ENCODE measurements at regions not wholly inside any gene's neighbourhood (a gene's known extent, or its start where the extent isn't known, plus 50 kb on each side); places are given as distances from the start of the nearest gene placed in this dataset.
"Not testable (repeated sequence)": the region's sequence is repeated elsewhere in the genome, so short reads cannot be mapped to it uniquely, and the experiment has no call there.

DNA sequence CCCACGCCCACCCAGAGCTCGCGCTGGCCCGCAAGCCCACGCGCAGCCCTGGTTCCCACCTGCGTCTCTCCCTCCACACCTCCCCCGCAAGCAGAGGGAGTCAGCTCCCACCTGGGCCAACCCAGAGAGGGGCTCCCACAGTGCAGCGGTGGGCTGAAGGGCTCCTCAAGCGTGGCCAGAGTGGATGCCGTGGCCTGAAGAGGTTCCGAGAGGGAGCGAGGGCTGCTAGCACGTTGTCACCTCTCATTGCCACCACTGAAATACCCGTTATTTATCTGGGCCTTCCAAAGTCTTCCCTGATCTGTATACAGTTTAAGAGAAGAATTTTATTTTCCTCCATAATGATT lies 88.3 kb upstream of the MYLIP start:
- Histone ChIP-seq H3K4me1 (ENCODE audit: insufficient read depth, low read length) (no peaks in the 10 kb centered on the region), H2AFZ (ENCODE audit: low read length) (no peak overlapping the region), H3K9ac (ENCODE audit: low read length) (no peak overlapping the region), H4K20me1 (ENCODE audit: low read length) (no peaks in the 10 kb centered on the region), H3K27me3 (ENCODE audit: low read length) (peaks cover 27% of the 10 kb centered on the region), H3K27ac (ENCODE audit: low read length) (no peak overlapping the region), H3K4me3 (ENCODE audit: low read length) (no peak overlapping the region), H3K79me2 (ENCODE audit: low read length) (no peaks in the 10 kb centered on the region), H3K36me3 (ENCODE audit: low read depth, low read length) (no peaks in the 10 kb centered on the region), H3F3A (ENCODE audit: low read length, unreplicated experiment) (no peaks in the 10 kb centered on the region), H3K4me2 (ENCODE audit: low read length) (no peak overlapping the region), H3K9me3 (ENCODE audit: low read length) (no peaks in the 10 kb centered on the region), H3K9me2 (replicated peaks; ENCODE audit: low read length) (no peaks in the 10 kb centered on the region)
- DNase-seq (no peak), ATAC-seq (no peak)
- CTCF ChIA-PET: no interaction called here
- POLR2A ChIA-PET (ENCODE audit: unreplicated experiment): interaction anchor here (0.6 kb wide), 1 partner anchor 14 kb away, joined by 3 read pairs; no protein-coding TSS in a partner anchor
- BruUV-seq (replicated peaks): no TSS peak
- no peak for TF ChIP-seq EZH2phosphoT487 (IDR thresholded peaks at IDR 0.05; ENCODE audit: borderline replicate concordance, low read length)
- no peak for TF ChIP-seq CTCF (conservative IDR thresholded peaks at IDR 0.05; ENCODE audit: low read depth, low read length)
- TF ChIP-seq EZH2 (IDR thresholded peaks at IDR 0.05; ENCODE audit: low read length, unreplicated experiment): no peak
- intact Hi-C loops (cut with micrococcal nuclease): no loop called here

GRCh38 chr6:16039892-16040627 lies 88.8 kb upstream of the MYLIP start:
- intact Hi-C loops (cut with micrococcal nuclease): not testable (repeated sequence)

GRCh38 chr6:16038938-16039337 lies 89.9 kb upstream of the MYLIP start:
- DNase-seq: no peak
- intact Hi-C loops (cut with micrococcal nuclease): no loop called here
- BruUV-seq (replicated peaks): no TSS peak

More at GRCh38 chr6:16039892-16040627, 88.8 kb upstream of the MYLIP start:
- H3K9me2 ChIP-seq (replicated peaks; ENCODE audit: low read length); ATAC-seq; H2AFZ ChIP-seq (ENCODE audit: low read length); H3K4me1 ChIP-seq (ENCODE audit: insufficient read depth, low read length); H3K36me3 ChIP-seq (ENCODE audit: low read depth, low read length); H3K9ac ChIP-seq (ENCODE audit: low read length); H3K27ac ChIP-seq (ENCODE audit: low read length); H3K79me2 ChIP-seq (ENCODE audit: low read length); H3K4me2 ChIP-seq (ENCODE audit: low read length); H3F3A ChIP-seq (ENCODE audit: low read length, unreplicated experiment); H3K4me3 ChIP-seq (ENCODE audit: low read length); CTCF ChIA-PET; DNase-seq; H4K20me1 ChIP-seq (ENCODE audit: low read length); BruUV-seq (replicated peaks); H3K9me3 ChIP-seq (ENCODE audit: low read length): not testable (repeated sequence)
- peaks cover 29% of the 10 kb centered on the region for H3K27me3 ChIP-seq (ENCODE audit: low read length)
- POLR2A ChIA-PET (ENCODE audit: unreplicated experiment): interaction anchor here (0.6 kb wide), 1 partner anchor 13 kb away, joined by 3 read pairs; no protein-coding TSS in a partner anchor

More at GRCh38 chr6:16038938-16039337, 89.9 kb upstream of the MYLIP start:
- ChIA-PET POLR2A (ENCODE audit: unreplicated experiment) (no interaction called here), CTCF (no interaction called here)
- no peaks in the 10 kb centered on the region for H4K20me1 ChIP-seq (ENCODE audit: low read length)
- no peak overlapping the region for H3K4me3 ChIP-seq (ENCODE audit: low read length)
- no peaks in the 10 kb centered on the region for H3K36me3 ChIP-seq (ENCODE audit: low read depth, low read length)
- H3K27me3 ChIP-seq (ENCODE audit: low read length): peaks cover 40% of the 10 kb centered on the region
- ATAC-seq: no peak
- H3K79me2 ChIP-seq (ENCODE audit: low read length): no peaks in the 10 kb centered on the region
- H3K4me2 ChIP-seq (ENCODE audit: low read length): no peak overlapping the region
- H3F3A ChIP-seq (ENCODE audit: low read length, unreplicated experiment): no peaks in the 10 kb centered on the region
- H3K9ac ChIP-seq (ENCODE audit: low read length): no peak overlapping the region
- TF ChIP-seq CTCF (conservative IDR thresholded peaks at IDR 0.05; ENCODE audit: low read depth, low read length) (no peak), EZH2phosphoT487 (IDR thresholded peaks at IDR 0.05; ENCODE audit: borderline replicate concordance, low read length) (no peak), EZH2 (IDR thresholded peaks at IDR 0.05; ENCODE audit: low read length, unreplicated experiment) (no peak)
- no peak overlapping the region for H2AFZ ChIP-seq (ENCODE audit: low read length)
- no peaks in the 10 kb centered on the region for H3K4me1 ChIP-seq (ENCODE audit: insufficient read depth, low read length)
- no peak overlapping the region for H3K27ac ChIP-seq (ENCODE audit: low read length)
- H3K9me3 ChIP-seq (ENCODE audit: low read length): no peaks in the 10 kb centered on the region
- no peaks in the 10 kb centered on the region for H3K9me2 ChIP-seq (replicated peaks; ENCODE audit: low read length)
